Liver (tissue), 3 donors: ENCODE measurements at regions not wholly inside any gene's neighbourhood (a gene's known extent, or its start where the extent isn't known, plus 50 kb on each side); places are given as distances from the start of the nearest gene placed in this dataset.

Source experiments
- ATF3 ChIP-seq: IDR thresholded peaks from 2 replicates; pipeline ENCODE4 v1.6.1; 2016; ENCODE audit warnings: antibody characterized with exemption
- CTCF ChIP-seq: fragments of 150-350 bp; IDR thresholded peaks from 2 replicates; pipeline ENCODE4 v1.5.1; 2017; ENCODE audit warnings: improper control_type of control experiment, low read depth, low read length; ENCODE audit not compliant: missing input control
- EGR1 ChIP-seq, 2 donors: IDR thresholded peaks; 2 replicates each; pipeline ENCODE4 v1.6.1; 2016 to 2018; ENCODE audit warnings: antibody characterized with exemption in 2 of 2, low read depth in 2 of 2
- FOXA1 ChIP-seq: IDR thresholded peaks from 2 replicates; pipeline ENCODE4 v1.6.1; 2016; ENCODE audit warnings: antibody characterized with exemption
- GABPA ChIP-seq, 2 donors: IDR thresholded peaks in 1 of 2; conservative IDR thresholded peaks in 1 of 2; 2 replicates each; pipeline ENCODE4 v1.6.1; 2016; ENCODE audit warnings: antibody characterized with exemption in 2 of 2, mild to moderate bottlenecking in 1 of 2, moderate library complexity in 1 of 2
- JUND ChIP-seq, 2 donors: IDR thresholded peaks; 2 replicates each; pipeline ENCODE4 v1.6.1; 2016; ENCODE audit warnings: antibody characterized with exemption in 2 of 2
- MAX ChIP-seq: IDR thresholded peaks from 2 replicates; pipeline ENCODE4 v1.6.1; 2016; ENCODE audit warnings: antibody characterized with exemption
- RAD21 ChIP-seq, 2 donors: IDR thresholded peaks; 2 replicates each; pipeline ENCODE4 v1.6.1; 2016; ENCODE audit warnings: antibody characterized with exemption in 2 of 2, mild to moderate bottlenecking in 2 of 2
- REST ChIP-seq: IDR thresholded peaks from 2 replicates; pipeline ENCODE4 v1.6.1; 2016; ENCODE audit warnings: antibody characterized with exemption, mild to moderate bottlenecking
- SP1 ChIP-seq: IDR thresholded peaks from 2 replicates; pipeline ENCODE4 v1.6.1; 2018; ENCODE audit warnings: antibody characterized with exemption, mild to moderate bottlenecking
- TAF1 ChIP-seq: conservative IDR thresholded peaks from 2 replicates; pipeline ENCODE4 v1.6.1; 2016; ENCODE audit warnings: antibody characterized with exemption, mild to moderate bottlenecking
- YY1 ChIP-seq: IDR thresholded peaks from 2 replicates; pipeline ENCODE4 v1.6.1; 2016; ENCODE audit warnings: antibody characterized with exemption, mild to moderate bottlenecking
- ZBTB33 ChIP-seq: IDR thresholded peaks from 2 replicates; pipeline ENCODE4 v1.6.1; 2016; ENCODE audit warnings: antibody characterized with exemption
- donor health status: healthy.
- donor health status: healthy.

- TF ChIP-seq RAD21 (IDR thresholded peaks at IDR 0.05), result no peak
- TF ChIP-seq CTCF, result no peak
- TF ChIP-seq EGR1 (IDR thresholded peaks at IDR 0.05; ENCODE audit: low read depth in 2 of 2), result no peak
- TF ChIP-seq FOXA1, result no peak
- TF ChIP-seq TAF1, result no peak
- no peak for TF ChIP-seq YY1
- TF ChIP-seq MAX, result no peak
- TF ChIP-seq ZBTB33, result no peak
- TF ChIP-seq SP1, result no peak
- no peak for TF ChIP-seq GABPA (IDR thresholded peaks at IDR 0.05 in 1 of 2, conservative IDR thresholded peaks at IDR 0.05 in 1 of 2)
- no peak for TF ChIP-seq REST
- TF ChIP-seq JUND (IDR thresholded peaks at IDR 0.05), result no peak
- no peak for TF ChIP-seq ATF3
These were observed 318.4 kb upstream of the SEMA6A start for GRCh38 chr5:116892993-116893392.
